Activated gamma-delta T cell treated with Interleukin-2 at 50 U/mL for 16 hours (primary cell): ENCODE measurements at regions not wholly inside any gene's neighbourhood (a gene's known extent, or its start where the extent isn't known, plus 50 kb on each side); places are given as distances from the start of the nearest gene placed in this dataset.
"Not testable (repeated sequence)": the region's sequence is repeated elsewhere in the genome, so short reads cannot be mapped to it uniquely, and the experiment has no call there.

Source experiments
- DNase-seq: peaks from one replicate; pipeline ENCODE4 v3.0.0-alpha.2; 2020

DNA sequence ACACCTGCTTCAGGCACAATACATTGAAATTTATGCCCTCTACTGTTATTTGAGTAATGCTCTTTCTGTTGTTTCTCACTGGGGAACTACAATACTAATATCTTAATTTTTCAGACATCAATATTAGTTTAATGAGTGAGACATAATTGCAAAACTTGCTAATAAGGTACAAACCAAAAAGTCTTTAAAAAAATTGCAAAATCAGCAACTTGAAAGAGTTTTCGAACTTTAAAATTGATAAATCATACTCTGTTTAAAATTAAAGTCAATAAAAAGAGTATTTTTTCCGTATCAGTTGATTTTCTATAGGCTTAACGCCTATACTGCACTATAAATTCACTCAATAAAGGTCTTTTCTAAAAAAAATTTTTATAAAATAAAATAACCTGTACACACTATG, 1735.9 kb upstream of the SEL1L start:
- DNase-seq = no peak

DNA sequence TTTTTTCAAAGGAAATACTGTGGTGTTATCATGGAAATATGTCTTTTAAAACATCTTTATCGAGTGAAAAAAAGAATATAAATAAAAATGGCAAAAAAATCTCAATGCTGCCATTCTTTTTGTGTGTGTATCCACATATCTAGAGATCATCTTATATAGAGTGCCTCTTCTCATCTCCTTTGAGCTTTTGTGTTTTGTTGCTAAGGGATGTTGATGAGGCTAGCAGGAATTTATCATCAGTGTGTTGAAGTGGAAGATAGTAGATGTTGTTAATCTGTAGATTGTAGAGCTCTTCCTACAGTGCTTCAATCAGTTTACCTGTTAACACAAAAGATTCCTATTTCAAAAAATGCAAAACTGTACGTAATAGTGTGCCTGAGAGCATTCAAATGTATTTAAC, 1738.0 kb upstream of the SEL1L start:
- DNase-seq = no peak

DNA sequence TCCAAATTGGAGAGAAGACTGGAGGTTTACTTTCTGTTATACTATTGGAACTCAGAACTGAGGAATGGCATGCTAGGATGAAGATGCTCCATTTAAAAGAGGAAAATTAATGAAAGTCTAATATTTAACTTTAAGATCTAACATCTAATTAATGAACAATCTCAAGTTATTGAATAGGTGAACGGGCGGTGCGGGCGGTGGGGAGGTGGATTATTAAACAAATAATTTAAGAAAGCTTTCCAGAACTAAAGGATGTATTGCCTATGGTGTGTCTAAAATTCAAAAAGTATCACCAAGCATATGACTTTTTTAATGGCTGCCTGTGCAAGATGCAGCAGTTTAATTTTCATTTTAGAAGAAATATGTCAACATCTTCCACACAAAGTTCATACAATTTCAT, 1747.1 kb upstream of the SEL1L start:
- no peak for DNase-seq

DNA sequence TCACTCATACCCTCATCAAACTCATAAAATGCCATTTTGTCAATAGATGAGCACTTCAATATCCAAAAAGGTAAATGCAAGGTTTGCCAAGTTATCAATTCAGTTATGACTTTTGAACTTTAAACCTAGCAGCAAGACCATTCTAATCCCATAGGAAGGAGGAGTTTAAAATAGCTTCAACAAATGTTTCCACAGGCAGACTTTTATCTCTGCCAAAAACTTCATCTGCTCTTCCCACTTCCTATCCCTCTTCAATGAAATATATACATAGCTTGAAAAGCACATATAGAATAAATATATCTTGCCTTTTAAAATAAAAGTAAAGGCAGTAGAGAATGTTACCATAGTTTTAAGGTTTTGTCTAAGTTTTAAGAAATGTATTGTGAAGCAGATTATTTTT, 1749.1 kb upstream of the SEL1L start:
- DNase-seq = no peak

DNA sequence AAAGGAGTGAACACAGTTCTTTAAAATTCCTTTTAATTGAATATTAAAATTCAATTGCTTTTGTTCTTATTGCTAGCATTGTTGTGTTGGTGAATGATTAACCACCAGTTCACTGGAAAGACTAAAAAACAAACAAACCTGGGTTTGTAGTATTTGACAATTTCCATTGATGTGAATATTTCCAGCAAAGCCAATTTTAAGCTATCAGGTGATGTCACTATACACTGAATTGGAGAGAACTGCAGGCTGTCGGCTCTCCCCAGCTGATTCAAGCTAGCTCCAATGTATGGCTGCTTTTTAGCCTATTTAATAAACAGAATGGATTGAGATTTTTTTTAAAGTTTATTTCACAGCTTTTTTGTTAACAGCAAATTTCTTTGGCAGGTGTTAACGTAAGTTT, 1753.6 kb upstream of the SEL1L start:
- DNase-seq = no peak

DNA sequence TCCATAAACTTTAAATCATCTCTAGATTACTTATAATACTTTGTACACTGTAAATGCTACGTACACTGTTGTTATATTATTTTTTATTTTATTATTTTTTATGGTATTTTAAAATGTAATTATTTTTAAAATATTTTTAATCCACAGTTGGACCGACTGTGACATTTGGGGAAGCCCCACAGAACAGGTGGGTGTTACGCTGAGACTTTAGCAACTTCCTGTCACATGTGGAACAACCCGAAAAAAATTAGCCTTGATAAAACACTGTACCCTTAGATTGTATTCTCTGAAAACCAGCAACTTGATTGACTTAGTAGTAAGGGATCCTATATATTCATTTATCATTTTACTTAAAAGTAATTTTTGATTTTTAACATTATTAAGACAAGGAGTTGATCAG, 1755.7 kb upstream of the SEL1L start:
- no peak for DNase-seq

DNA sequence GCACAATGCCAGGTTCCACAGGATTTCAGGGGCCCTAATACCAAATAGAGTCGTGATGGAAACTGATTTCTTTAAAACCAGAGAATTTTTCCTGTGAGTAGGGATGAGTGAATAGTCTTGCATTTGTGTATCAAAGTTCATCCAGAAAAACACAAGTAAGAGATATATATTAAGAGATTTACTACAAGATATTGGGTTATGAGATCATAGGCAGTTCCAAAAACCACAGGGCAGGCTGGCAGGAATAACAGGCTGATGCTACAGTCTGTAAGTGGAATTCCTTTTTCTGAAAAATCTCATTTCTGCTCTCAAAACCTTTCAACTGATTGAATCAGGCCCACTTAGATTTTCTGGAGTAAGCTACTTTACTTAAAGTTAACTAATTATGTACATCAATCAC, 1756.2 kb upstream of the SEL1L start:
- no peak for DNase-seq

DNA sequence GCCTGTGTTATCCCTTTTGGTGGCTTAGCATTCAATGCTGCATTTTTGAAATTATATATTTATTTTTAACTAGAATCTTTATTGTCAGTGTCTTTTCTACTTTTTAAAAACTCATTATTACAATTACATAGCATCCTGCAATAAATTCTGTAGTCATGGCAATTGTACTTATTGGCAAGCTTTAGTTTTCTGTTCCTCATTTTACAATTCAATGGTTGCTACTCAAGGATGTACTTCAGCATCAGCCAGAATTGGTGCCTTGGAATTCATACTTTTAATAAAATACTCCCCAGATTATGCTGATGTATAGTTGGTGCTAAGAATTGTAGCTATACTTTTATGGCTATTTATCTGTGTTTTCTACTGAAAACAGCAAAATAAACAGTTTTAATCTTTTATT, 1756.8 kb upstream of the SEL1L start:
- no peak for DNase-seq

DNA sequence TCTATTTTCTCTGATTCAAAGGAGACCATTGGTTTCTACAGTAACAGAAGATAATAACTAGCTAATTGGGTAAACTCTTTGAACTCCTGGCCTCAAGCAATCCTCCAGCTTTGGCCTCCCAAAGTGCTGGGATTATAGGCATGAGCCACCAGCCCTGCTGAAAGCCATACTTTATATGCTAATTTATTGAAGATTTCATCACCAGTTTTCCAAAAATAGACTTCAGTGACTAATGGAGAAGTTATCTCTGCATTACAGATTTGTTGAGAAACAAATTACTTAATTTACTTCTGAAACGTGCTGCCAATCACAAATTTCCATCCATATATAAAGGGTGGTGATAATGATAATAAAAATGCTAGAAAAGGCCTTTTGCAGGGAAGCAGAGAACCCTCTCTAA, 1758.1 kb upstream of the SEL1L start:
- DNase-seq = no peak

DNA sequence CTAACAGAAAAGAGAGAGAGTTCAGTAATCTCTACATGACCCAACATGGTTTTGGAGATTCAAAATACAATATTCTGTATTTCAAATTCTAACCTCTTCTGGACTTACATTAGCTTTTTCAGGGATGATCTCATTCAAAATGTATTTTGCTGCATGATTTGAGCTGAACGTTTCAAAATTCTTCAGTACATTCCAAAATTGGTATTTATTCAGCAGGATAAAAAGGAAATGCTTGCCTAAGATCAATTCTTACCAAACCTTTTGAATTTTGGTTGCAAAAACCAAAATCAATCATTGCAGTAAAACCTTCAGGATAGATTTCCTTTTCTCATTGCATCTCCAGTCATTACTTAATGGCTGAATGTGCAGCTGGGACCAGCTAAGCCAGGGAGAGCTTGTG, 1761.3 kb upstream of the SEL1L start:
- DNase-seq = no peak

DNA sequence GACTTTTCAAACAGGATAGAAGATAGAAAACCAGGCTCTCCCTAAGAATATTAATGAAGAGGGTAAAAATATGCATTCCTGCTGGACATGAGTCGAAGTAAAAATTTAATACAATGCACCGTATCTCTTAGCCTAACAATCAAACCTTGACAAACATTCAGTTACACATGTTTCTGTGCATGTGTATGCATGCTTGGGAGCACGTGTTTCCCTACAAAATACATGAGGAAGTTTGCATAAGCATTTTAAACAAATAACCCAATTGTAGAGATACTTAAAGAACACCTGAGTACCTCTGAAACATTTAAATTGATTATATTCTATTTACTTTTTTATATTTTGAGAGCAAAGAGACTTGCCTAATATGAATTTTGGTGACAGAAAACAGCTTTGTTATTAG, 1763.7 kb upstream of the SEL1L start:
- no peak for DNase-seq

DNA sequence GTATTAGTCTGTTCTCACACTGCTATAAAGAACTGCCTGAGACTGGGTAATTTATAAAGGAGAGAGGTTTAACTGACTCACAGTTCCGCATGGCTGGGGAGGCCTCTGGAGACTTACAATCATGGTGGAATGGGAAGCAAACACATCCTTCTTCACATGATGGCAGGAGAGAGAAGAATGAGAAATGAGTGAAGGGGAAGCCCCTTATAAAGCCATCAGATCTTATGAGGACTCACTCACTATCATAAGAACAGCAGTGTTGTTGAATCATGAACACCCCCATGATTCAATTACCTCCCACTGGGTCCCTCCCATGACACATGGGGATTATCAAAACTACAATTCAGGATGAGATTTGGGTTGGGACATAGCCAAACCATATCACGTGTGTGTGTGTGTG, 1764.4 kb upstream of the SEL1L start:
- DNase-seq = not testable (repeated sequence)

DNA sequence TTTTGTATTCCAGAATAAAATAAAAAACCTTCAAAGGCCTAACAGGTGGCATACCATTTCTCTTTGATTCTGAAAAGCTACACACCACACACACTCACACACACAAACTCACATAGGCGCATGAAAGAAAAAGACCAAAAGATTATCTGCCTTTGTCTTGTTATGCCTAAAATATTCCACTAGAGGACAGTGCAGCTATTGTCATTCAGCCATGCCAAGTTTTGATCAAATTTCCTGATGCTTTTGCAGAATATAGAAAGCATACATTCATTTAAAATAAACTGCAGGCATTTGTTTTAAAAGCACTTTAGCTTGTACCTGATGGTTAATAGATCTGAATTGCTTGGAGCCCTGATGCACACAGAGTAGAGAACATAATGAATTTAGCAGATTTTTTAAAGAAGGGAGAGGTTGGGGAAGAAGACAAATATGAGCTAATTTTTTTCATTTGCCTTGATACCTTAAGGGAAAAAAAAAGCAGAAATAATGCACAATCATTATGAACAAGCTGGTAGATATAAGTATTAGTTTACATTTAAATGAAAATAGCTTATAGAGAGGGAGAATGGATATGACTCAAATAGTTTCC, 1766.9 kb upstream of the SEL1L start:
- no peak for DNase-seq

DNA sequence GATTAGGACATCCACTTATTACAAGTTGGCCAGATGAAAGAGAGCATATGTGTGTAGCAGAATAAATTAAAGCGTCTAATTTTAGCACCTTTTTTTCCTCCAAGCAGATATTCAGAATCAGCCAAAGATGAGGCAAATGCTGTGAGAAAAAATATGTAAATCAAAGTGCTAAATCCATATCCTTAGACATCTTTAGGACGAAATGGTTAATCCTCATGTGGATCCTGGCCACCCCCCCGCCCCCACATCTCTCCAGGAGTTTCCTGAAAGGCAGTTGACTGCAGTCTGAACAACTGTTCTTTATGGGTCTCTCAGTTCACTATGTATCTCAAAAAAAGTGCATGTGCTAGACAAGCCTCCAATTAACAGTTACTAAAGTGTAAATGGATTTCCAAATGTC, 1768.1 kb upstream of the SEL1L start:
- no peak for DNase-seq

DNA sequence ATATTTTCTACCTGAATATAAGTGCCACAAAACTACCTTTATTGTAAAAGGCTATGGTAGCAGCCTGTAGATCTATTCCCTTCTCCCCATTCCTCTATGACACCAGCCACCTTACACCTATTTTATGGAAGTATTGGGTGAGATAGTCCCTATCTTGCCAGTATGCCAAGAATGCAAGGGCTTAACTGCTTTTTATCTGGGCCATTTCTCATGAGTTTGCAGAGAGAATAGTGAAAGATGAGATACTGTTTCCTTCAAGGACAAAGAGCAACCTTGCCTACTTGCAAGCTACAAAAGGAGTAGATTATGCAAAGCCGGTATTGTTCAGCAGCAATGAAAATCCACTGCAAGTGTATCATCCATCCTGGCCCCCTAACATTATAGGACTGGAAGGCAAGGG, 1775.6 kb upstream of the SEL1L start:
- DNase-seq = no peak

DNA sequence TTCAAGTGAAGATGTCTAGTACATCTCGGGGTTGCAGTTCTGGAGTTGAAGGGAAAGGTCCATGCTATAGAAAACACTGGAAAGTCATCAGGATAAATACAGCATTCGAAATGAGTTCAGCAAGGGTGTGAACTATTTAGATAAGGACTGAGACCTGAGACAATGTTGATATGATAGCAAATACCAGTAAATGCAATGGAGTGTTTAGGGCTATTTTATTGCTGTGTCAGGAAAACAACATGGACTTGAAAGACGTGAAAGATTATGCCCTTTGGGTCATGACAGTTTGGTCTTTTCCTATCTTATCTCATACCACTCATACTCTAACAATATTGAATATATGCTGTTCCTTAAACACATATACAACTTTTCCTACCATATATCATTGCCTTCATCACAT, 1776.2 kb upstream of the SEL1L start:
- no peak for DNase-seq

DNA sequence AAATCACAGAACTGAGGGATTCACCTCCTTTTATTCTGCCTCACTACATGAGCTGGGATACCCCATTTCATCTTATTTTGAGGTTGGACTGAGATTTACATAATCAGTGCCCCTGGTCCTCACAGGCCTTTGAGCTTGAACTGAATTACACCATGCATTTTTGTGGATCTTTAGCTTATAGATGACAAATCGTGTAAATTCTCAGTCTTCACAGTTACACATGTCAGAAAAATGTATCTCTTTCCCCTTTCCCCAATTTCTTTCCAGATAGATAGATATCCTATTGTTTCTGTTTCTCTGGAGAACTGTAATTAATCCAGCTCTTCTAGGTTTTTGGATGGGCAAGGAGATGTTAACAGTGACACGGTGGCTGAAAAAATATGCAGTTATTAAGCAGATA, 1778.9 kb upstream of the SEL1L start:
- no peak for DNase-seq

DNA sequence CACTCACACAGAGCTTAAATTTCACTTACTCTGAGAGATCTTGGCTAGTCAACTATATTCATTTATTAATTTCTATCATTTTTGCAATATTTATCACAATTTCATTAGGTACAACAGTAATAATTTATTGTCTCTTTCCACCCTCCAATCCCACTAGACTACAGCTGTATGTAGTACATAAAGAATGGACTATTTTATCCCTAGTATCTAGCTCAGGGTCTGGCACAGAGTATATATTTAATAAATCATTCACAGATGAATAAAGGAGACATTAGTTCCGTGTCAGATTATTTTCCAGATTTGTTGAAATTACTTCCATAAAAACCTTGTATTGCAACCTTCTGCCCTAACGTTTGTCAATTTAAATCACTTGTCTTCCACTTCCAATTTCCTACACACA, 1781.1 kb upstream of the SEL1L start:
- no peak for DNase-seq

DNA sequence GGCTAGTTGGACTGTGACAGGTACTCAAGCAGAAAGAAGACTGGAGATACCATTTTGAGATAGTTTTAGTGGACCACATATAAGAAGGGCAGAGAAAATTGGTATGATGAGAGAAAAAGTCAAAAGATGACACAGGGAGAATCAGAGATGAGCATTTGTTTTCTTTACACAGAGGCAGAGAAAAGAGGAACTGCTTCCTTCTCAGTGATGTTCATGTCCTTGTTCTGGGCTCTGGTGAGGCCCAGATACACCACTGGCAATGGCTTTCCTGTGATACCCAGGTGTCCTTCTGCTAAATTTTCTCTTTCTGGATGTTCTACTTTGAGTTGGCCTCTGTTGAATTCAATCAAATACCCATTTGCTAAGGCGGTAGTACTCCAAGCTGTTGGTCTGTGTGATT, 1782.7 kb upstream of the SEL1L start:
- DNase-seq = no peak

DNA sequence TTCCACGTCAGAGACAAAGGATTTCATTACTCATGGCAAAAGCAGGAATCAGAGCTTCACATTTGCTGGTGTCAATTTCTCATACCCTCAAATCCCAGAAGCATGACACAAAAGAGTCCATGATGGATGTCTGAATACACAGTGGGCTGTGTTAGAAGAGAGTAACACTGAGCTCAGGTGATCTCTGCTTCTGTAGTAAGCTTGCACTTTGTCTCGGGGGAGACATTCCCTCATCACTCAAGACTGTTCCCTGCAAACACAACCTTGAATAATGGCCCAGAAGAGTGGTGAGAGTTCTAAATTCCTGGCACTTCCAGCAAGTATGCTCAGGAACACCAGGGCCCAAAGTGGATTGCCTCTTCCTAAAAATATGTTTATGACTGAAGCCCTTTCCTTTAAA, 1787.2 kb upstream of the SEL1L start:
- DNase-seq = no peak

DNA sequence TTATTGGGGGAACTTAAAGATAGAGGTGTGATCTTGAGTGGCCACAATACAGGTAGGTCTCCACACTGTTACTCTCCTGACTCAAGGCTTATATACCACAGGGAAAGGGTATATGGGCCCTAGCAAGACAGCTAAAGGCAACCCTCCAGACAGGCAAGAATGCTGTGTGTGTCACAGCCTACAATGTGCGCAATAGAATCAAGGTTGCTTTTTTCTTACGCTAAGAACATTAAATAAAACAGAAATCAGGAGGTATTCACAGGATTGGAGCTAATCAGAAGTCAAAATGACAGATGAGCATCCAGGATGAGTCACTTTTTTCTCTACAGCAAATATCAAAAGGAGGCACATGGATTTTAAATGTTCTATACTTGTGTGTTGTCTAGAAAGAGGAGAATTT, 1797.9 kb upstream of the SEL1L start:
- no peak for DNase-seq

DNA sequence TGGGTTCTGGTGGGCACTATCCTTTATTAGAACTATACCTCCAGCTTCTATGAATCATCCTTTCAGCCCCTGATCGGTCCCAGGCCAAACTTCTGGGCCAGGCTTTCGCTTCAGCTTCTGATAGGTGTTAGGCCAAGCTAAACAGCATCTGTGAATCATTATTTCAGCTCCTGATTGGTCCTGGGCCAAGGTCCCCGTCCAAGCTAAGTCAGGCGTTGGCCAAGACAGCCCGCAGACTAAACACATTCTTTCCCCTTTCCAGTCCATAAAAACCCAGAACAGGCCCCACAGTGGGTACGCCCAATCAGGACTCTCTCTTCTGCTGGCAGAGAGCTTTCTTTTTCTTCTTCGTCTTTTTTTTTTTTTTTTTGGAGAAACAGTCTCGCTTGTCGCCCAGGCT, 1808.9 kb upstream of the SEL1L start:
- DNase-seq = no peak

DNA sequence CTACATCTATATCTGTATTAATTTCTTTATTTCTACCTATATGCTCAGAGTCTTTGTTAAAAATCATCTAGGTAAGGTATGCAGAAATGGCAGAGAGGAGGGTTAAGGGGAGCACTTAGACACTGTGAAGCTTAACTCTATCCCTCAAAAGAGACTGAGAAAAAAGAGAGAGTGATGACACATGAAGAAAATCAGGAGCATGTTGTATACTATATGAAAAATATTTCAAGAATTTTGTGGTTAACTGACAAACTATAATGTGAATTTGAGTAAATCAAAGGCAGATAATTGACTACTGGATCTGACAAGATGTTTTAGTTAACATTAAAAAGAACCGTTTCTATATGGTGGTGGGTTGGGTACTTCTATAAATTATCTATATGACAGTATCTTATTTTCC, 1814.2 kb upstream of the SEL1L start:
- no peak for DNase-seq

DNA sequence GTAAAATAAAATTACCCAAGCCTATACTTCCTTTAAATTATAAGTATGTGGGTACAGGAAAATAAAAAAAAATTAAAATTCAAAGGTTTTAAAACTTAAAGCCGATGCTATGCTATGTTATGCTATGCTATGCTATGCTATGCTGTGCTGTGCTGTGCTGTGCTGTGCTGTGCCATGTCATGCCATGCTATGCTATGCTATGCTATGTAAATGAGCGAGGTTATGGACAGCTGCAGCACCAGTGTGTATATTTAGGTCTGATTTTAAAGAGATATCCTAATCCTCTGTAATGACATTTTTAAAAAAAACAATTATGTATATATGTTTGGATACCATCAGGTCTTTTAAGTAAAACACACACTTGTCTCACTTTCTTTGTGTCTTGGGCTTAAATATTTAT, 1822.0 kb upstream of the SEL1L start:
- no peak for DNase-seq

DNA sequence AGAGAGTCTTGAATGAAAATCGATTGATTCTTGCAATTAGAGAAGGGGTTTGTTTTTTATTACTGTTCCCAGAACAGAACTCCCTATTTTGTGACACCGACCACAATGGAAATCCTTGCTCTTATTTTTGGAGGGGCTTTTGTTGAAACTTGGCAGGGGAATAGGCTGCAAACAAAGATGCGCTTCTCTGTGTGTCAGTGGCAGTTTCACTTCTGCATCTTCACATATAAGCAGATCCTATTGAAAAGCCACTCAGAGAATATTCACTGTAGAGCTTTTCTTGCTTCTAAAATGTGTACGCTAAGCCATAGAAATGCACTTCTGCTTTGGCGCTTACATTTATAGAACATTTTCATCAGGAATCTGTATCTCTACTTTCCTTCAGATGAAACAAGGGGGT, 1822.4 kb upstream of the SEL1L start:
- DNase-seq = no peak

DNA sequence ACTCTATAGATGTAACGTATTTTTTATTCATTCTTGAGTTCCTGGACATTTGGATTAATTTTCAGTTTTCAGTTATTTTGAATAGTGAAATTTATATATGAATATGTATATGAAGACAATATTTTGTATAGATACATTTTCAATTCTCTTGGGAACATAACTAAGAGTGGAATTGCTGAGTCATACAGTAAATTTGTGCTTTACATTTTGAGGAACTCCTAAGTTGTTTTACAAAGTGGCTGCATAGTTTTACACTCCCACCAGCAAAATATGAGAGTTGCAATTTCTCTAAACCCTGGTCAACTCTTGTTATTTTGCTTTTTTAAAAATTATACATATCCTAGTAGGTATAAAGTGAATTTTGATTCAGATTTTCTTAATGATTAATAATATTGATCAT, 1838.6 kb upstream of the SEL1L start:
- DNase-seq = no peak
